Neural crest cell (in vitro differentiated cells): ENCODE measurements at regions not wholly inside any gene's neighbourhood (a gene's known extent, or its start where the extent isn't known, plus 50 kb on each side); places are given as distances from the start of the nearest gene placed in this dataset.

Source experiments
- DNase-seq: peaks from one replicate; pipeline ENCODE4 v3.0.0; 2021; ENCODE audit warnings: low read depth, mixed read lengths, low spot score
- H3K27ac Mint-ChIP-seq: one replicate; pipeline ENCODE4 v1.8.0; 2021; ENCODE audit warnings: mild to moderate bottlenecking, mixed read lengths; ENCODE audit not compliant: unreplicated experiment
- H3K27me3 Mint-ChIP-seq: 2 replicates; pipeline ENCODE4 v1.8.0; 2021; ENCODE audit warnings: low read depth, mild to moderate bottlenecking, mixed read lengths
- H3K36me3 Mint-ChIP-seq: 2 replicates; pipeline ENCODE4 v1.8.0; 2021; ENCODE audit warnings: low read depth, mild to moderate bottlenecking, mixed read lengths
- H3K4me1 Mint-ChIP-seq: 2 replicates; pipeline ENCODE4 v1.8.0; 2021; ENCODE audit warnings: mixed read lengths
- H3K4me3 Mint-ChIP-seq: one replicate; pipeline ENCODE4 v1.8.0; 2021; ENCODE audit warnings: mild to moderate bottlenecking, mixed read lengths
- H3K9me3 Mint-ChIP-seq: 2 replicates; pipeline ENCODE4 v1.8.0; 2021; ENCODE audit warnings: mixed read lengths
- CTCF ChIP-seq: fragments of 200-600 bp; sonication (generic); conservative IDR thresholded peaks from 2 replicates; pipeline ENCODE4 v1.5.0; 2021; ENCODE audit warnings: antibody characterized with exemption, mild to moderate bottlenecking

GRCh38 chr3:64459711-64460110, 228.1 kb downstream of the ADAMTS9 start:
- Mint-ChIP-seq H3K36me3 (no peaks in the 10 kb centered on the region), H3K27ac (no peak overlapping the region), H3K4me3 (no peak overlapping the region), H3K27me3 (no peaks in the 10 kb centered on the region), H3K9me3 (no peaks in the 10 kb centered on the region), H3K4me1 (peaks cover 59% of the 10 kb centered on the region)
- DNase-seq = no peak
- no peak for TF ChIP-seq CTCF

- no peak overlapping the region for H3K27ac Mint-ChIP-seq
- no peak overlapping the region for H3K4me3 Mint-ChIP-seq
- no peak for DNase-seq
- peaks cover 51% of the 10 kb centered on the region for H3K4me1 Mint-ChIP-seq
- no peaks in the 10 kb centered on the region for H3K36me3 Mint-ChIP-seq
- no peaks in the 10 kb centered on the region for H3K27me3 Mint-ChIP-seq
- no peak for TF ChIP-seq CTCF
- no peaks in the 10 kb centered on the region for H3K9me3 Mint-ChIP-seq
Measured at GRCh38 chr3:64457811-64458210, 230.0 kb downstream of the ADAMTS9 start.

- peaks cover 46% of the 10 kb centered on the region for H3K4me1 Mint-ChIP-seq
- no peaks in the 10 kb centered on the region for H3K9me3 Mint-ChIP-seq
- H3K4me3 Mint-ChIP-seq = no peak overlapping the region
- no peak overlapping the region for H3K27ac Mint-ChIP-seq
- no peak for DNase-seq
- no peak for TF ChIP-seq CTCF
- H3K36me3 Mint-ChIP-seq = no peaks in the 10 kb centered on the region
- no peaks in the 10 kb centered on the region for H3K27me3 Mint-ChIP-seq
Measured at GRCh38 chr3:64456674-64457073, 231.1 kb downstream of the ADAMTS9 start.

- no peaks in the 10 kb centered on the region for H3K27me3 Mint-ChIP-seq
Measured at GRCh38 chr3:64455351-64455750, 230.1 kb upstream of the PRICKLE2 start.

GRCh38 chr3:64454768-64455167, 229.5 kb upstream of the PRICKLE2 start:
- no peak for DNase-seq
- Mint-ChIP-seq H3K4me3 (no peak overlapping the region), H3K36me3 (no peaks in the 10 kb centered on the region), H3K27ac (no peak overlapping the region), H3K9me3 (no peaks in the 10 kb centered on the region), H3K4me1 (peaks cover 30% of the 10 kb centered on the region), H3K27me3 (no peaks in the 10 kb centered on the region)
- TF ChIP-seq CTCF = no peak

More at GRCh38 chr3:64455351-64455750, 230.1 kb upstream of the PRICKLE2 start:
- Mint-ChIP-seq H3K4me3 (no peak overlapping the region), H3K27ac (no peak overlapping the region), H3K9me3 (no peaks in the 10 kb centered on the region), H3K36me3 (no peaks in the 10 kb centered on the region), H3K4me1 (peaks cover 36% of the 10 kb centered on the region)
- no peak for DNase-seq
- no peak for TF ChIP-seq CTCF

- Mint-ChIP-seq H3K27me3 (no peaks in the 10 kb centered on the region), H3K4me3 (no peak overlapping the region), H3K4me1 (peaks cover 29% of the 10 kb centered on the region), H3K27ac (no peak overlapping the region), H3K36me3 (no peaks in the 10 kb centered on the region), H3K9me3 (no peaks in the 10 kb centered on the region)
- DNase-seq = no peak
- TF ChIP-seq CTCF = no peak
Measured at GRCh38 chr3:64454179-64454578, 228.9 kb upstream of the PRICKLE2 start.
